HepG2 (cell line): ENCODE measurements at regions not wholly inside any gene's neighbourhood (a gene's known extent, or its start where the extent isn't known, plus 50 kb on each side); places are given as distances from the start of the nearest gene placed in this dataset.

Experiments used
- EED ChIP-seq: sonication (generic); formaldehyde crosslinking; IDR thresholded peaks from 2 replicates; pipeline ENCODE4 v1.5.0; 2020; ENCODE audit warnings: mild to moderate bottlenecking, missing genetic modification reagents
- POLR2A ChIP-seq, 2 experiments: IDR thresholded peaks; 2 replicates each; pipeline ENCODE4 v1.6.1; 2011; ENCODE audit warnings: low read depth in 2 of 2, low read length in 2 of 2, mild to moderate bottlenecking in 1 of 2, moderate library complexity in 1 of 2; ENCODE audit not compliant: insufficient read depth in 1 of 2
- SMC3 ChIP-seq: IDR thresholded peaks from 2 replicates; pipeline ENCODE4 v1.6.1; 2011; ENCODE audit warnings: low read length, improper control_type of control experiment
- SRF ChIP-seq: IDR thresholded peaks from 2 replicates; pipeline ENCODE4 v1.6.1; 2011; ENCODE audit warnings: mild to moderate bottlenecking, low read depth, low read length, moderate library complexity
- TCF7 ChIP-seq: sonication (generic); IDR thresholded peaks from 2 replicates; pipeline ENCODE4 v1.6.1; 2016; ENCODE audit warnings: antibody characterized with exemption, low read depth
- ZNF12 ChIP-seq: sonication (generic); formaldehyde crosslinking; IDR thresholded peaks from 2 replicates; pipeline ENCODE4 v1.5.0; 2020; ENCODE audit warnings: missing genetic modification reagents
- ZNF20 ChIP-seq: sonication (generic); formaldehyde crosslinking; IDR thresholded peaks from 2 replicates; pipeline ENCODE4 v1.4.0; 2020; ENCODE audit warnings: mild to moderate bottlenecking, moderate library complexity, missing genetic modification reagents
- ZNF350 ChIP-seq: sonication (generic); formaldehyde crosslinking; IDR thresholded peaks from 2 replicates; pipeline ENCODE4 v1.4.0; 2020; ENCODE audit warnings: mild to moderate bottlenecking, low read depth, missing genetic modification reagents, borderline replicate concordance
- TF ChIP-seq, protein P1 (sequence below): sonication (generic); formaldehyde crosslinking; IDR thresholded peaks from 2 replicates; pipeline ENCODE4 v1.8.0; 2022; ENCODE audit warnings: mild to moderate bottlenecking, missing genetic modification reagents, borderline replicate concordance
- TF ChIP-seq, protein P2 (sequence below): IDR thresholded peaks from 2 replicates; pipeline ENCODE4 v1.6.1; 2012; ENCODE audit warnings: inconsistent platforms

DNA sequence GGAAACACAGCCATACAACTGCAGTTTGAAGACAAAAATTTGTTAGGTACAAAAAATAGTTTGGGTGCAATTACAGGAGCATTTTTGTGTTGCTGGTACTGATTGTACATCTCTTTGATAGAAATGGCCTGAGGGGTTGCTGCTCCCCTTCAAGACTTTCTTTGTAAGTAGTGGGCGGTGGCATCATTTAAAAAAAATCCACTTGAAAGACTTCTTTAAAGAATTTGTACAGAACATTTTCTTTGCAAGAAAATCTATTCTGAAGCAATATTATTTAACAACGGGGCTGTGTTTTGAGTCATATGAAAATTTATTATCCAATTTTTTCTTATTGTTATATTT lies 144.1 kb upstream of the CAV2 start:
- TF ChIP-seq, protein P1, sequence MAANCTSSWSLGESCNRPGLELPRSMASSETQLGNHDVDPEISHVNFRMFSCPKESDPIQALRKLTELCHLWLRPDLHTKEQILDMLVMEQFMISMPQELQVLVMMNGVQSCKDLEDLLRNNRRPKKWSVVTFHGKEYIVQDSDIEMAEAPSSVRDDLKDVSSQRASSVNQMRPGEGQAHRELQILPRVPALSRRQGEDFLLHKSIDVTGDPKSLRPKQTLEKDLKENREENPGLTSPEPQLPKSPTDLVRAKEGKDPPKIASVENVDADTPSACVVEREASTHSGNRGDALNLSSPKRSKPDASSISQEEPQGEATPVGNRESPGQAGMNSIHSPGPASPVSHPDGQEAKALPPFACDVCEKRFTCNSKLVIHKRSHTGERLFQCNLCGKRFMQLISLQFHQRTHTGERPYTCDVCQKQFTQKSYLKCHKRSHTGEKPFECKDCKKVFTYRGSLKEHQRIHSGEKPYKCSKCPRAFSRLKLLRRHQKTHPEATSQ (CRISPR knock-in tag), result no peak
- TF ChIP-seq POLR2A (IDR thresholded peaks at IDR 0.05; ENCODE audit: insufficient read depth in 1 of 2, low read depth in 2 of 2, low read length in 2 of 2) (no peak), ZNF350 (CRISPR knock-in tag) (no peak), ZNF12 (CRISPR knock-in tag) (no peak), TCF7 (no peak), ZNF20 (CRISPR knock-in tag) (no peak), SMC3 (no peak), SRF (no peak), EED (CRISPR knock-in tag) (no peak)
- TF ChIP-seq, protein P2, sequence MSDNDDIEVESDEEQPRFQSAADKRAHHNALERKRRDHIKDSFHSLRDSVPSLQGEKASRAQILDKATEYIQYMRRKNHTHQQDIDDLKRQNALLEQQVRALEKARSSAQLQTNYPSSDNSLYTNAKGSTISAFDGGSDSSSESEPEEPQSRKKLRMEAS, result no peak
